Fibroblast of lung (primary cell): ENCODE measurements at regions not wholly inside any gene's neighbourhood (a gene's known extent, or its start where the extent isn't known, plus 50 kb on each side); places are given as distances from the start of the nearest gene placed in this dataset.

Source experiments
- DNase-seq, 2 donors: peaks; one replicate each; pipeline versions ENCODE4 v3.0.0 to v3.0.0-alpha.2; 2010; ENCODE audit warnings: low read depth in 2 of 2
- H2AFZ ChIP-seq: 2 replicates; pipeline ENCODE4 v1.5.1; 2012; ENCODE audit warnings: low read length, control low read depth, inconsistent platforms
- H3K27ac ChIP-seq: 2 replicates; pipeline ENCODE4 v1.5.1; 2011; ENCODE audit warnings: low read length, control low read depth; ENCODE audit not compliant: insufficient read depth
- H3K27me3 ChIP-seq: 2 replicates; pipeline ENCODE4 v1.5.1; 2011; ENCODE audit warnings: mild to moderate bottlenecking, low read length; ENCODE audit not compliant: control insufficient read depth, insufficient read depth
- H3K36me3 ChIP-seq: 2 replicates; pipeline ENCODE4 v1.5.1; 2011; ENCODE audit warnings: low read length; ENCODE audit not compliant: control insufficient read depth, insufficient read depth
- H3K4me1 ChIP-seq: 2 replicates; pipeline ENCODE4 v1.5.1; 2011; ENCODE audit warnings: low read length; ENCODE audit not compliant: control insufficient read depth, insufficient read depth; ENCODE audit errors: extremely low read depth
- H3K4me2 ChIP-seq: 2 replicates; pipeline ENCODE4 v1.5.1; 2011; ENCODE audit warnings: low read length, control low read depth; ENCODE audit not compliant: insufficient read depth; ENCODE audit errors: extremely low read depth
- H3K4me3 ChIP-seq, 4 experiments: fragments of 200-600 bp in 1 of 4; sonication (generic) in 1 of 4; replicated peaks in 1 of 4; 2 replicates each; pipeline ENCODE4 v1.5.1; 2011 to 2016; ENCODE audit warnings: low read length in 4 of 4, low read depth in 3 of 4, mild to moderate bottlenecking in 3 of 4, control low read depth in 2 of 4, inconsistent platforms in 1 of 4, mixed read lengths in 1 of 4; ENCODE audit not compliant: insufficient read depth in 1 of 4; ENCODE audit errors: control extremely low read depth in 1 of 4
- H3K79me2 ChIP-seq: 2 replicates; pipeline ENCODE4 v1.5.1; 2012; ENCODE audit warnings: mild to moderate bottlenecking, low read length, inconsistent platforms; ENCODE audit not compliant: control insufficient read depth, insufficient read depth
- H3K9ac ChIP-seq: 2 replicates; pipeline ENCODE4 v1.5.1; 2011; ENCODE audit warnings: mild to moderate bottlenecking, low read length, control low read depth; ENCODE audit not compliant: insufficient read depth
- H3K9me3 ChIP-seq: 2 replicates; pipeline ENCODE4 v1.5.1; 2012; ENCODE audit warnings: low read depth, low read length; ENCODE audit not compliant: control insufficient read depth, insufficient read depth
- H4K20me1 ChIP-seq: 2 replicates; pipeline ENCODE4 v1.5.1; 2011; ENCODE audit warnings: low read length; ENCODE audit not compliant: control insufficient read depth, insufficient read depth; ENCODE audit errors: extremely low read depth
- EZH2 ChIP-seq: IDR thresholded peaks from 2 replicates; pipeline ENCODE4 v1.5.1; 2012; ENCODE audit warnings: low read length, control low read depth, mild to moderate bottlenecking; ENCODE audit errors: missing control alignments
- TF ChIP-seq, protein P1 (sequence below), 2 donors: IDR thresholded peaks in 1 of 2; conservative IDR thresholded peaks in 1 of 2; 1 replicate in 1 of 2; 2 replicates in 1 of 2; pipeline ENCODE4 v1.5.1; 2011 to 2012; ENCODE audit warnings: low read length in 2 of 2, control low read depth in 1 of 2, inconsistent platforms in 1 of 2, low read depth in 1 of 2, mild to moderate bottlenecking in 1 of 2

DNA sequence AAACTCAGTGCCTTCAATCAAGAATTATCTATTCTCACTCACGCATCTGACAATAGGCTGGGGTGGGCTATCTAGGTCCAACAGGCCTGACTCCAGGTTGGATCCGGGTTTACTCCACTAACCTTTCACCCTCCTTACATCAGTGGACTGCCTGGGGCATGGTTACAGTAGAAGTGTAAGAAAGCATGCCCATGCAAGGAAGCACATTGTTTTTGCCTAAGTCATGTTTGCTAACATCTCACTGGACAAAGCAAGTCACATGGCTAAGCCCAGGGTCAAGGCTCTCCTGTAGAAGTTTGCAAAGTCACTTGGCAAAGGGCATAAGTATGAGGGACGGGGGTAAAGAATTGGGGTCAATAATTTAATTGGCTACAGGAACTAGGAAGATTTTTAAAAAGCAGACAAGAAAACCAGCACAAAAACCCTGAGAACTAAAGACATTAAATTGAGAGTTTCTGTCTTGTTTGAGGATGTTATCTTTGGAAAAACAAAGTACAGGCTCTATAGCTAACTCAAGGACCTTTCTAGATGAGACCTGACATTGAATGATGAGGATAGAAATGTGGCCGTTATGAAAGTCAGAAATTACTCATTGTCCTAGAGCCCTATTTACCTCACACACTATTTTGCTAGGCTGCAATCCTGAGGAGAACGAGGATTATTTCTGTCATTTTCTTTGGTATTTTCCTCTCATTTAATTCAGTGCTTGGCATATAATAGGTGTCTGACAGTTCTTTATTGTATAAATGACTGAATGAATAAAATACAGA lies 214.2 kb downstream of the IL20RB start:
- Histone ChIP-seq H3K36me3 (no peaks in the 10 kb centered on the region), H3K27ac (no peak overlapping the region), H3K79me2 (no peaks in the 10 kb centered on the region), H2AFZ (no peak overlapping the region), H3K4me3 (no peak overlapping the region), H3K27me3 (no peaks in the 10 kb centered on the region), H3K4me2 (no peak overlapping the region), H4K20me1 (no peaks in the 10 kb centered on the region), H3K9ac (no peak overlapping the region), H3K4me1 (no peaks in the 10 kb centered on the region), H3K9me3 (no peaks in the 10 kb centered on the region)
- no peak for DNase-seq
- TF ChIP-seq, protein P1, sequence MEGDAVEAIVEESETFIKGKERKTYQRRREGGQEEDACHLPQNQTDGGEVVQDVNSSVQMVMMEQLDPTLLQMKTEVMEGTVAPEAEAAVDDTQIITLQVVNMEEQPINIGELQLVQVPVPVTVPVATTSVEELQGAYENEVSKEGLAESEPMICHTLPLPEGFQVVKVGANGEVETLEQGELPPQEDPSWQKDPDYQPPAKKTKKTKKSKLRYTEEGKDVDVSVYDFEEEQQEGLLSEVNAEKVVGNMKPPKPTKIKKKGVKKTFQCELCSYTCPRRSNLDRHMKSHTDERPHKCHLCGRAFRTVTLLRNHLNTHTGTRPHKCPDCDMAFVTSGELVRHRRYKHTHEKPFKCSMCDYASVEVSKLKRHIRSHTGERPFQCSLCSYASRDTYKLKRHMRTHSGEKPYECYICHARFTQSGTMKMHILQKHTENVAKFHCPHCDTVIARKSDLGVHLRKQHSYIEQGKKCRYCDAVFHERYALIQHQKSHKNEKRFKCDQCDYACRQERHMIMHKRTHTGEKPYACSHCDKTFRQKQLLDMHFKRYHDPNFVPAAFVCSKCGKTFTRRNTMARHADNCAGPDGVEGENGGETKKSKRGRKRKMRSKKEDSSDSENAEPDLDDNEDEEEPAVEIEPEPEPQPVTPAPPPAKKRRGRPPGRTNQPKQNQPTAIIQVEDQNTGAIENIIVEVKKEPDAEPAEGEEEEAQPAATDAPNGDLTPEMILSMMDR (conservative IDR thresholded peaks at IDR 0.05 in 1 of 2, IDR thresholded peaks at IDR 0.05 in 1 of 2; ENCODE audit: low read depth in 1 of 2, low read length in 2 of 2), result no peak
- TF ChIP-seq EZH2, result no peak

- H3K4me3 ChIP-seq, result no peak overlapping the region
- H3K27ac ChIP-seq, result no peak overlapping the region
- no peak overlapping the region for H2AFZ ChIP-seq
- no peaks in the 10 kb centered on the region for H3K9me3 ChIP-seq
- TF ChIP-seq, protein P1 (conservative IDR thresholded peaks at IDR 0.05 in 1 of 2, IDR thresholded peaks at IDR 0.05 in 1 of 2; ENCODE audit: low read depth in 1 of 2, low read length in 2 of 2), result no peak
- TF ChIP-seq EZH2, result no peak
- H3K4me1 ChIP-seq, result no peaks in the 10 kb centered on the region
- no peak for DNase-seq
- no peak overlapping the region for H3K9ac ChIP-seq
- H3K79me2 ChIP-seq, result no peaks in the 10 kb centered on the region
- H3K36me3 ChIP-seq, result no peaks in the 10 kb centered on the region
- no peak overlapping the region for H3K4me2 ChIP-seq
- H3K27me3 ChIP-seq, result no peaks in the 10 kb centered on the region
- no peaks in the 10 kb centered on the region for H4K20me1 ChIP-seq
Observed at GRCh38 chr3:137172728-137173127, 214.9 kb downstream of the IL20RB start.

GRCh38 chr3:137174514-137174913 lies 216.7 kb downstream of the IL20RB start:
- H3K9ac ChIP-seq, result no peak overlapping the region
- H3K36me3 ChIP-seq, result no peaks in the 10 kb centered on the region
- no peaks in the 10 kb centered on the region for H3K79me2 ChIP-seq
- H4K20me1 ChIP-seq, result no peaks in the 10 kb centered on the region
- no peak overlapping the region for H3K4me3 ChIP-seq
- no peak for DNase-seq
- H2AFZ ChIP-seq, result no peak overlapping the region
- no peak overlapping the region for H3K27ac ChIP-seq
- TF ChIP-seq, protein P1 (conservative IDR thresholded peaks at IDR 0.05 in 1 of 2, IDR thresholded peaks at IDR 0.05 in 1 of 2; ENCODE audit: low read depth in 1 of 2, low read length in 2 of 2), result no peak
- TF ChIP-seq EZH2, result no peak
- no peaks in the 10 kb centered on the region for H3K9me3 ChIP-seq
- H3K27me3 ChIP-seq, result no peaks in the 10 kb centered on the region
- no peak overlapping the region for H3K4me2 ChIP-seq
- H3K4me1 ChIP-seq, result no peaks in the 10 kb centered on the region
